RWPE2 (cell line): ENCODE measurements at regions not wholly inside any gene's neighbourhood (a gene's known extent, or its start where the extent isn't known, plus 50 kb on each side); places are given as distances from the start of the nearest gene placed in this dataset.
"Not testable (repeated sequence)": the region's sequence is repeated elsewhere in the genome, so short reads cannot be mapped to it uniquely, and the experiment has no call there.

Experiments used
- ATAC-seq: fragments of 200-7000 bp; cut with Tn5 transposase; 3 replicates; pipeline ENCODE4 v1.9.1; 2021; ENCODE audit warnings: low read depth
- DNase-seq: peaks from one replicate; pipeline ENCODE4 v3.0.0-alpha.2; 2020; ENCODE audit warnings: low spot score
- H3K27ac ChIP-seq: fragments of 450-650 bp; 2 replicates; pipeline ENCODE4 v1.5.1; 2017; ENCODE audit warnings: mild to moderate bottlenecking; ENCODE audit not compliant: poor library complexity, severe bottlenecking
- H3K27me3 ChIP-seq: fragments of 250-450 bp; sonication (Bioruptor Pico); 2 replicates; pipeline ENCODE4 v1.5.1; 2021; ENCODE audit warnings: mild to moderate bottlenecking, moderate library complexity; ENCODE audit not compliant: insufficient read depth, poor library complexity, severe bottlenecking
- H3K36me3 ChIP-seq: fragments of 250-450 bp; sonication (Bioruptor Pico); 2 replicates; pipeline ENCODE4 v1.5.1; 2020; ENCODE audit warnings: low read depth, mild to moderate bottlenecking, moderate library complexity
- H3K4me1 ChIP-seq: fragments of 250-450 bp; sonication (Bioruptor Pico); 2 replicates; pipeline ENCODE4 v1.5.1; 2021; ENCODE audit warnings: mild to moderate bottlenecking, moderate library complexity; ENCODE audit not compliant: insufficient read depth, poor library complexity, severe bottlenecking
- H3K4me3 ChIP-seq: fragments of 250-450 bp; sonication (Bioruptor Pico); 2 replicates; pipeline ENCODE4 v1.5.1; 2021; ENCODE audit warnings: mild to moderate bottlenecking, moderate library complexity; ENCODE audit not compliant: severe bottlenecking
- H3K9me3 ChIP-seq: fragments of 250-450 bp; sonication (Bioruptor Pico); 2 replicates; pipeline ENCODE4 v1.5.1; 2021; ENCODE audit warnings: mild to moderate bottlenecking, moderate library complexity; ENCODE audit not compliant: severe bottlenecking
- CTCF ChIP-seq: fragments of 450-650 bp; IDR thresholded peaks from one replicate; pipeline ENCODE4 v1.5.1; 2017; ENCODE audit warnings: mild to moderate bottlenecking, moderate library complexity; ENCODE audit not compliant: poor library complexity, severe bottlenecking

- Histone ChIP-seq H3K4me3 (no peak overlapping the region), H3K9me3 (no peaks in the 10 kb centered on the region), H3K27me3 (no peaks in the 10 kb centered on the region), H3K36me3 (no peaks in the 10 kb centered on the region), H3K27ac (no peak overlapping the region), H3K4me1 (no peaks in the 10 kb centered on the region)
- TF ChIP-seq CTCF = no peak
- DNase-seq (no peak), ATAC-seq (no peak)
Observed at GRCh38 chr9:104313396-104314110, 190.5 kb upstream of the OR13F1 start.

- not testable (repeated sequence) for H3K4me1 ChIP-seq, ATAC-seq, H3K36me3 ChIP-seq, H3K27me3 ChIP-seq, H3K27ac ChIP-seq, H3K4me3 ChIP-seq, DNase-seq, H3K9me3 ChIP-seq
Observed at GRCh38 chr9:104316201-104317009, 187.7 kb upstream of the OR13F1 start.

GRCh38 chr9:104319198-104319597 is 184.9 kb upstream of the OR13F1 start:
- no peak for DNase-seq
- TF ChIP-seq CTCF = no peak

GRCh38 chr9:104319685-104320084 is 184.4 kb upstream of the OR13F1 start:
- Histone ChIP-seq H3K4me3 (no peak overlapping the region), H3K36me3 (no peaks in the 10 kb centered on the region), H3K27me3 (no peaks in the 10 kb centered on the region), H3K9me3 (no peaks in the 10 kb centered on the region), H3K4me1 (no peaks in the 10 kb centered on the region), H3K27ac (no peak overlapping the region)
- no peak for ATAC-seq
- DNase-seq = no peak
- TF ChIP-seq CTCF = no peak

More at GRCh38 chr9:104319198-104319597, 184.9 kb upstream of the OR13F1 start:
- H3K27me3 ChIP-seq = no peaks in the 10 kb centered on the region
- H3K9me3 ChIP-seq = no peaks in the 10 kb centered on the region
- no peak overlapping the region for H3K27ac ChIP-seq
- H3K4me1 ChIP-seq = no peaks in the 10 kb centered on the region
- no peaks in the 10 kb centered on the region for H3K36me3 ChIP-seq
- no peak overlapping the region for H3K4me3 ChIP-seq
- no peak for ATAC-seq

GRCh38 chr9:104322596-104322995 is 181.5 kb upstream of the OR13F1 start:
- DNase-seq (no peak), ATAC-seq (no peak)
- no peak for TF ChIP-seq CTCF
- Histone ChIP-seq H3K9me3 (no peaks in the 10 kb centered on the region), H3K4me1 (no peaks in the 10 kb centered on the region), H3K27me3 (no peaks in the 10 kb centered on the region), H3K4me3 (no peak overlapping the region), H3K36me3 (no peaks in the 10 kb centered on the region), H3K27ac (no peak overlapping the region)

GRCh38 chr9:104323967-104324694 is 179.9 kb upstream of the OR13F1 start:
- H3K27ac ChIP-seq, ATAC-seq: not testable (repeated sequence)

More at GRCh38 chr9:104323967-104324694, 179.9 kb upstream of the OR13F1 start:
- not testable (repeated sequence) for DNase-seq, H3K9me3 ChIP-seq, H3K4me1 ChIP-seq, H3K27me3 ChIP-seq, H3K4me3 ChIP-seq, H3K36me3 ChIP-seq
